Forelimb muscle (tissue), 1 donor: ENCODE measurements at regions not wholly inside any gene's neighbourhood (a gene's known extent, or its start where the extent isn't known, plus 50 kb on each side); places are given as distances from the start of the nearest gene placed in this dataset.

ENCODE experiments used
- DNase-seq: peaks from one replicate; pipeline ENCODE4 v3.0.0-alpha.2; 2013; ENCODE audit warnings: low read depth

- DNase-seq: peak; percentile 32
Observed at GRCh38 chr9:115254287-115255180, 136.6 kb upstream of the TNC start.

- DNase-seq: no peak
Observed at GRCh38 chr9:115261656-115262081, 143.7 kb upstream of the TNC start.

- DNase-seq: no peak
Observed at GRCh38 chr9:115262477-115262876, 144.5 kb upstream of the TNC start.

- no peak for DNase-seq
Observed at GRCh38 chr9:115262952-115263351, 145.0 kb upstream of the TNC start.

GRCh38 chr9:115263371-115264075, 145.6 kb upstream of the TNC start:
- no peak for DNase-seq

GRCh38 chr9:115264313-115264712, 146.4 kb upstream of the TNC start:
- DNase-seq: no peak

- no peak for DNase-seq
Observed at GRCh38 chr9:115267790-115268189, 149.8 kb upstream of the TNC start.

GRCh38 chr9:115275753-115276152, 157.8 kb upstream of the TNC start:
- no peak for DNase-seq

- DNase-seq: no peak
Observed at GRCh38 chr9:115276621-115277020, 158.7 kb upstream of the TNC start.

- DNase-seq: no peak
Observed at GRCh38 chr9:115277301-115277700, 159.3 kb upstream of the TNC start.

GRCh38 chr9:115278326-115279035, 160.5 kb upstream of the TNC start:
- DNase-seq: no peak

GRCh38 chr9:115283395-115283794, 165.4 kb upstream of the TNC start:
- no peak for DNase-seq

- DNase-seq: no peak
Observed at GRCh38 chr9:115285836-115286235, 167.9 kb upstream of the TNC start.

GRCh38 chr9:115286411-115286810, 168.5 kb upstream of the TNC start:
- no peak for DNase-seq

- peak; percentile 73 for DNase-seq
Observed at GRCh38 chr9:115289757-115290208, 171.8 kb upstream of the TNC start.

GRCh38 chr9:115291841-115292240, 173.9 kb upstream of the TNC start:
- no peak for DNase-seq

- DNase-seq: no peak
Observed at GRCh38 chr9:115292584-115293279, 174.8 kb upstream of the TNC start.

- DNase-seq: no peak
Observed at GRCh38 chr9:115295734-115296133, 177.8 kb upstream of the TNC start.

GRCh38 chr9:115296831-115297565, 179.0 kb upstream of the TNC start:
- no peak for DNase-seq

- no peak for DNase-seq
Observed at GRCh38 chr9:115300116-115300515, 182.2 kb upstream of the TNC start.

GRCh38 chr9:115300874-115301273, 182.9 kb upstream of the TNC start:
- no peak for DNase-seq
